ENCODE measurements at regions not wholly inside any gene's neighbourhood (a gene's known extent, or its start where the extent isn't known, plus 50 kb on each side); places are given as distances from the start of the nearest gene placed in this dataset.
"Not testable (repeated sequence)": the region's sequence is repeated elsewhere in the genome, so short reads cannot be mapped to it uniquely, and the experiment has no call there.

GRCh38 chr9:71508141-71508540 is 260.2 kb downstream of the CEMIP2 start:
- not testable (repeated sequence) for DNase-seq (ENCODE audit: low read depth in 2 of 2)

- DNase-seq (ENCODE audit: low read depth in 2 of 2), result no peak
Observed at GRCh38 chr9:71506821-71507220, 261.5 kb downstream of the CEMIP2 start.

- DNase-seq (ENCODE audit: low read depth in 2 of 2), result no peak
Observed at GRCh38 chr9:71504636-71505035, 263.7 kb downstream of the CEMIP2 start.

DNA sequence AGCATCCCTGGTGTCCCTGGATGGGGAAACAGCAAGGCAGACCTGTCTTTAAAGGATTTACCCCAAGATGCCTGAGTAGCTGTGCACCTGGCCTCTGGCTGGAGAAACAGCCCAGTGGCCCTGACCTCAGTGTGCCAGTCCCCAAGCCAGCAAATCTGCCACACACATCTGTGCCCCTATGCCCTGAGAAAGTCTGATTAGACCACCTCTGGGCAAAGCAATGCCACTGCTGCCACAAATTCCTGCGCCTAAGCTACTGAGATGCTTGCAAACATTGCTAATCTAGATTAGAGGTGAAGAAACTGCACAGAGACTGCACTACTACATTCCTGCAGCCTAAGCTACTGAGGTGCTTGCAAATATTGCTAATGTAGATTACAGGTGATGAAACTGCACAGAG is 269.6 kb downstream of the CEMIP2 start:
- no peak for DNase-seq (ENCODE audit: low read depth in 2 of 2)

- no peak for DNase-seq (ENCODE audit: low read depth in 2 of 2)
Observed at GRCh38 chr9:71490810-71491209, 277.5 kb downstream of the CEMIP2 start.

GRCh38 chr9:71487061-71487460 is 281.3 kb downstream of the CEMIP2 start:
- no peak for DNase-seq (ENCODE audit: low read depth in 2 of 2)

DNA sequence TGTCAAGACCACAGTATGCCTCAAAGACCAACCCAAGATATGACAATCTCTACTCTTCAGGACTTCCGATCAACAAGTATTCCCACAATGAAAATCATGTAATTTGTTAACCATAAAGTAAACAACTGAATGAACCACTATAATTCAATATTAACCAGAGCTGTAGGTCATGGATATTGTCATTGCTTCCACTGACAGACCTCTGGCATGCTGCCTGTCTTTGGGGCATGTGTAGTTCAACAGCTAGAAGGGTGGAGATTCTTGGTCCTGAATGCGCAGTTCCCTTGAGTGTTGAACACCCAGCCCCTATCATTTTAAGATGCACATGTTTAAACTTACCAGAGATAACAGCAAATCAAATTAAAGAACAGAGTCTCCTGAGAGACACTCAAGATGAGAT is 283.0 kb downstream of the CEMIP2 start:
- no peak for DNase-seq (ENCODE audit: low read depth in 2 of 2)

- DNase-seq (ENCODE audit: low read depth in 2 of 2), result no peak
Observed at GRCh38 chr9:71483436-71483835, 284.9 kb downstream of the CEMIP2 start.

- DNase-seq (ENCODE audit: low read depth in 2 of 2), result no peak
Observed at GRCh38 chr9:71479621-71480020, 288.7 kb downstream of the CEMIP2 start.

DNA sequence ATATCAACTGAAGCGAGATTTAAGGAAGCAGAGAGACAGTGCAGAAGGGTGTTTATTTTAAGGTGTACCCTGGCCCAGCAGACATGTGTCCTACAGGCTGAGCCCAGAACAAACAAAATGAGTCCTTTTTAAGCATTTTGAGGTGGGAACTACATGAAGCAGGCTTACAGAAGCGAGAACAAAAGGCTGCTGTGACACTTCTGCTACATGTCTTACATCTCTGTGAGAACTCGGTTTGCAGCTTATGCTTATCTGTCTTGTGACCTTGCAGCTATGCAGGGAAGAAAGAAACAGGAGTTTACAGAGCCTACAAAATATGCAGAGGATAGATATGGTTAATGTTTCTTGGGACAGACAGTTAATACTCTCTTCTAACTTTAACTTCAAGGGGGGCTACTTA is 295.9 kb downstream of the CEMIP2 start:
- DNase-seq (ENCODE audit: low read depth in 2 of 2), result no peak

DNA sequence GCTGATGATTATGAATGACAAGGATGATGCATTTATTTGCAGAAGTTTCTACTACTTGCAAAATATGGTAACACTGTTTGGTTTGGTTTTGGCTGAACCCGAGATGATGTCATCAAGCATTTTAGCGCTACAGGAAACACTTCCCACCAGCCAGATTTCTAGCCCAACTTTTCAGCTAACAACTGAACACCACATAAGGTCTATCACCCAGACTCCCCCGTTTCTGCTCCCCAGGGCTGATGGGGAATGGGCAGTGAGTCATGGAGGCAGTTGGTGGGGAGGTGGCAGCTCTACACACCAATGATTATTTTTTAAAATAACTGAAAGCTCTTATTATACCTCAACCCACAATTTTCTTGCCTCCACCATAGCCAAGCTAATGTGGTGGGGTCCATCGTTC is 302.9 kb downstream of the CEMIP2 start:
- DNase-seq (ENCODE audit: low read depth in 2 of 2), result no peak

DNA sequence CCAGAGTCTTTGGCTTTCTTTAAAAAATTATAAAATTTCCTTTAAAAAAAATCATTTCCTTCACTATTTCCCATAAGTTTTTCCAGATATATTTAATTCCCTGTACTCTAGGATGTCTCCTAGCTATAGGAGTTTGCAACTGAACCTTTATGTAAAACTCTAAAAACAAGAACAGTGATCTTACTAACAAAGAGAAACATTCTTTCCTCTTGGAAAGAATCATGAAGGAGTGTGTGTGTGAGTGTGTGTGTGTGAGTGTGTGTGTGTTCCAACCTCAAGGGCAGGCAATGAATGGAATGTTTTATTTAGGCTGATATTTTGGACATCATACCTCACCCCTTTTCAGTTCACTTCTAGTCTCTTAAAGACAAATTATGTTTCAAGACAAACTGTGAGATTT is 309.2 kb downstream of the CEMIP2 start:
- no peak for DNase-seq (ENCODE audit: low read depth in 2 of 2)

DNA sequence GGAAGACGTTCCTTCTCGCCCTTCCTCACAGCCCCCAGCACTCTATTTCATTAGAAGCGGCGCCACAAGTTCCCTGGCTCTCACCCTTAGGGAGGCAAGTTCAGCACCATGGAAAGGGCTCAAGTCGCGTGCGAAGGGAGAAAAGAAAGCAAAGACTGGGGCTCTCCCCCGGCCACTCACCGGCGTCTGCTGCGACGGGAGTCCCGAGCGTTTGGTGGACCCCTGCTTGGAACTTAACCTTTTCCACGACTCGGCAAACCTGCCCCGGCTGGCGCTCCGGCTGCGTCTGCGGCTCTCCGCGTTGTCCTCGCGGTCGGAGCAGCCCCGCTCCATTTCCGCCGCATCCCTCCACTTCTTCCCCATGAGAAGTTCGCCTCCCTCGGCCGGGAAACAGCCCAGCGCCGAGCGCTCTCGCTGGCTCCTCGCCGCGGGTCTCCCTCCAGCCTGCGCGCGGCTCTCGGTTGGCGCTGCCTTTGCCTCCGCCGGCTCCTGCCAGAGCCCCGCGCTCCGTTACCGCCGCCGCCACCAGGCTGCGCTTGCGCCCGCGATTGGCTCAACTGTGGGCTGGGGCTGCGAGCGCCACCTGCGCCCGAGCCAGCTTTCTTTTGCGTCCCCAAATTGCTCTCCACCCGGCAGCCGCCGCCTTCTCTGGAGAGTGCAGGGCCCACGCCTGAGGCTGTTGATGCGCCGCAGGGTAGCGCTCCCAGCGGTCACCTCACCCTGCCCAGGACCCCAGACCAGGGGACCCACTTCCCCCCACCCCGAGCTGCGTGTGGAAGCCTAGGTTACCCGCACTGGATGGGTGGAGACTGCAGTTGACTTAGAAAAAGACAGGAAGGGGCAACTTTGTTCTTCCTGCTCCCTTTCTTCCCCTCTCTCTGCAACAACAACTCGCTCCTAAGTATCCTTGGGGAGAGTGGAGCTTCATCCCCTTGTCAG is 321.6 kb downstream of the CEMIP2 start:
- peak in 1 of 2 experiments; percentile 22 for DNase-seq (ENCODE audit: low read depth in 2 of 2)

- no peak for DNase-seq (ENCODE audit: low read depth in 2 of 2)
Observed at GRCh38 chr9:71446106-71446472, 322.2 kb downstream of the CEMIP2 start.

DNA sequence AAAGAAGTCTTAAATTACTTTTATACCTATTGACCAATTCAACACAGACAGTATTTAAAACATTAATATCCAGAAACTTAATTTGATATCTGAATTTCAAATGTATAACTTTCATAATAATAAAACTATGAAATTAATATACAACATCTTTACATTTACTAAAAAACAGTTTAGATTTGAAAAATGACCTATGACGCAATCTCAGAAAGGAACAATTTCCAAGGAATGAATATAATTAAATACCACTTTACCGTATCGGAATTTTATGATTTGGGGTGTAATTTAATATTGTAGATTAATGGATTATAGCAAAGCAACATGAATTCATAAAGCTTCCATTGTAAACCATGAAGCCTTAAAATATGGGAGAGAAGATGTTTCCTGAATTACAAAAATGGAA is 321.5 kb upstream of the TRPM3 start:
- DNase-seq (ENCODE audit: low read depth in 2 of 2), result no peak

DNA sequence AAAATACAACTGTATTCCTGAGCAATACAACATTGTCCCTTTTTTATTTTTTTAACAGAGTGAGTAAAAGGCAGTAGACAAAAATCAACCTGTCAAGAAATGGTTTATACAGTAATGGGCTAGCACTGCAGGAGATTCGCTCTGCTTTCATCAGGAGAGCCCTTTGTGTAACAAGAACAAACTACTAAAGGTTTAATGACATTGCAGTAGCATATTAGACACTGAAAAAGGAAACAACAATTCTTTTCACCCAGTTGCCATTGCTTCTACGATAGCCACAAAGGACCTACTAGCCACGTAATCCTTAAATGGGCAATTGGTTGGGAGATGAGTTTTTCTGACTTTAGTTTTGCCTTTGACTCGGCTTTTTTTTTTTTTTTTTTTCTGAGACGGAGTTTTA is 319.8 kb upstream of the TRPM3 start:
- DNase-seq (ENCODE audit: low read depth in 2 of 2), result no peak

- DNase-seq (ENCODE audit: low read depth in 2 of 2), result no peak
Observed at GRCh38 chr9:71431931-71432330, 310.5 kb upstream of the TRPM3 start.

DNA sequence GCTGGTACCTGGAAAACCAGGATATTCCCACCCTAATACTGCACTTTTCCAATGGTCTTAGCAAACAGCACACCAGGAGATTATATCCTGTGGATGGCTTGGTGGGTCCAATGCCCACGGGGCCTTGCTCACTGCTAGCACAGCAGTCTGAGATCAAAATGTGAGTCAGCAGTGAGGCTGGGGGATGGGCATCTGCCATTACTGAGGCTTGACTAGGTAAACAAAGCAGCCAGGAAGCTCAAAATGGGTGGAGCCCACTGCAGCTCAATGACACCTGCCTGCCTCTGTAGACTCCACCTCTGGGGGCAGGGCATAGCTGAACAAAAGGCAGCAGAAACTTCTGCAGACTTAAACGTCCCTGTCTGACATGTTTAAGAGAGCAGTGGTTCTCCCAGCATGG is 285.9 kb upstream of the TRPM3 start:
- DNase-seq (ENCODE audit: low read depth in 2 of 2), result not testable (repeated sequence)

DNA sequence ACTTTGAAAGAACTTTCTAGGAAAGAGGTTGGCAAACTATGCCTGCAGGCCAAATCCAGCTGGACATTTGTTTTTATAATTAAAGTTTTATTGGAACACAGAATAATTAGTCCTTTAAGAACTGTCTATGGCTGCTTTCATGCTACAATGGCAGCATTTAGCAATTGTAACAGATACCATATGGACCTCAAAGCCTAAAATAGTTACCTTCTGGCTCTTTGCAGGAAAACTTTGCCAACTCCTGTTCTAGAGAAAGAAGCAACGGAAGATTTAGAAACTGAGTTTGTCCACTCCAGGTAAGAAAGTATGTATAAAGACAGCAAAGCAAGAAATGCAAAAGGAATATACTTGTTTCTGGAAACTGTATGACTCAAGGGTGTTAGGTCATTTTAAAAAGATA is 281.7 kb upstream of the TRPM3 start:
- DNase-seq (ENCODE audit: low read depth in 2 of 2), result no peak

- no peak for DNase-seq (ENCODE audit: low read depth in 2 of 2)
Observed at GRCh38 chr9:71393005-71393404, 271.6 kb upstream of the TRPM3 start.

DNA sequence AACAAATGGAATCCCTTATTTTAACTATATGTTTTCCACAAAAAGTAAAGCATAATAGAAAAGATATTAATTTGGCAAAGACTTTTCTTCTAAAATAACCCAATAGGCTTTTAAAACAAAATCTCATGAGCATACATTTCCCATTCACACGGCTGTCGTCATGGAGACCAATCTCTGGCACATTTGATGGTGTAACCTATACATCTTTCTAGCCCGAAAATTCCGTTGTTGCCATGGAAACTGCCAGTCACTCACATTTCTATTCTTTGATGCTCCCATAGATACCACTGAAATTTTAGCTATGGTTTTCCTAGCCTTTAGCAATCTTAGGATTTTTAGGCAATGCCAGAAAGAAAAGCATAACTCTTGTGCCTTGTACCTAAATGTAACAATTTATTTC is 262.9 kb upstream of the TRPM3 start:
- DNase-seq (ENCODE audit: low read depth in 2 of 2), result no peak

DNA sequence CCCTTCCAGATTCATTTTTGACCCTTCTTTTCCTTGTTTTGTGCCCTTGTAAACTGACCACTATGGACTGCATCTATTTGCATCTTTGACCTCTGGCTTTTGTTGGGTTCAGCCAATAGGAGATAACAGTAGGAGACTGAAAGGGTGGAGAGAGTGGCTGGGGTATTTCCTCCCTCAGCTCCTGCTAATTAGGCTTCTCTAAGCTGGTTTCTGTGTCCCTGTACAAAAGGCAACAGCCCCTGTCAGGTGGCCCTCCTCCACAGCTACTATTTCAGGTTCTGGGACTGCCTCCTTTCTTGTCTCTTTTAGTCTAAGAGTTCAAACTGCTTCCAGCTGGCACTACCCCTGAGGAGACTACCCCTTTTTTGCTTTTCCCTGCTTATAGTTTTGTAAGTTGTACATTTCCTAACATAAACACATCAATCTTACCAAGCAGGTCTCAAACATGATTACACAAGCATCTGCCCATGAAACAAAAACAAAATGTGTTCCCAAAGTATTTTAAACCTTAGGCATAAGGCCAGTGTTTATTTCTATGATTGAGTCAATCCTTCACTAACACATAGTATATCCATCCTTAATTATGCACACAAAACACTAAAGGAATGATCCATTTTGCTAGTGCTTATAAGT is 262.0 kb upstream of the TRPM3 start:
- DNase-seq (ENCODE audit: low read depth in 2 of 2), result no peak

GRCh38 chr9:71368157-71368556 is 246.7 kb upstream of the TRPM3 start:
- DNase-seq (ENCODE audit: low read depth in 2 of 2), result no peak
